GM12873 (cell line): ENCODE measurements at regions not wholly inside any gene's neighbourhood (a gene's known extent, or its start where the extent isn't known, plus 50 kb on each side); places are given as distances from the start of the nearest gene placed in this dataset.

ENCODE experiments used
- CTCF ChIP-seq: IDR thresholded peaks from 2 replicates; pipeline ENCODE4 v1.5.1; 2012; ENCODE audit warnings: low read depth, mild to moderate bottlenecking, moderate library complexity, low read length, control low read depth; ENCODE audit not compliant: insufficient read depth; ENCODE audit errors: missing control alignments

DNA sequence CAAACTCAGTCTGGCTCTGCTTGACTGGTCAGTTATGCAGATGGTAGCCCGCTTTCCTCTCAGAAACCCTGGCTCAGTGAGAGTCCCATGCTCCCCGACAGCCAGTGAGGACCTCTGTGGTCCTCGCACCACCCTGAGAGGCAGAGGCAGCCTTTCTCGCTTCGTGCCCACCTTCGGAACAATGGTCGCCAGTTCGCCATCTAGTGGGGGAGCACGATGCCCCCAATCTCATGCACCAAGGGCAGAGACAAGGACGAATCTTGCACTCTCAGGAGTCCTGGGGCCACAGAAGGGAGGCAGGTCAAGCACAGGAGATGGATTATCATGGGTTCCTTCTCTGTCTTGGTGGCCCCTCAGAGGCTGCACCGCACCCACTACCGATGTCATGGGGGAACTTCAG, 75.2 kb downstream of the RHCG start:
- TF ChIP-seq CTCF: no peak

DNA sequence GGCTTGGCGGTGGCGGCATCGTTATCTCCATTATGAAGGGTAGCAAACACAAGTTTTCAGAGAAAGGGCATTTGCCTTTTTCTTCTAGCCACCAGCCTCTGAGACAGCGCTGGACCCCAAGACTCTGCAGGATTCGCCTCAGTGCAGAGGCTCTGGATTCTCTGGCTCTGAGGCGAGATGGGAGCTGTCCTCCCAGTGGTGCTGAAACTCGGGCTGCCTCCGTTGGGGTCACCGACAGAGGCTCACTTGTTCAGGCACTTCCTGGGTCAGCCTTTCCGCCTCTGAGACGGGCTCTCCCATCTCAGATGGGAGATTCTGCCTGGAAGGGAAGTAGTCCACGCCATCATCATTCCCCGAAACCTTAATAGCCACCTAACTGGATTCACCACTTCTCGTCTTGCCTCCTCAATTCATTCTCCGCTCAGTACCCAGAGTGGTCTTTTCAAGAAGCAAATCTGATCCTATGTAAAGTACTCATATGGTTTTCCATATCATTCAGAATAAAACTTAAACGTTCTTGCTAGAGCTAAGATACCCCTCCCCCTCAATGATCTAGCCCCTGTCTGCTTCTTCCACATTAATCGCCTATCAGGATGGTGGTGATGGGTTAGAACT, 76.9 kb downstream of the RHCG start:
- no peak for TF ChIP-seq CTCF

GRCh38 chr15:89417206-89417725, 79.1 kb downstream of the RHCG start:
- no peak for TF ChIP-seq CTCF

DNA sequence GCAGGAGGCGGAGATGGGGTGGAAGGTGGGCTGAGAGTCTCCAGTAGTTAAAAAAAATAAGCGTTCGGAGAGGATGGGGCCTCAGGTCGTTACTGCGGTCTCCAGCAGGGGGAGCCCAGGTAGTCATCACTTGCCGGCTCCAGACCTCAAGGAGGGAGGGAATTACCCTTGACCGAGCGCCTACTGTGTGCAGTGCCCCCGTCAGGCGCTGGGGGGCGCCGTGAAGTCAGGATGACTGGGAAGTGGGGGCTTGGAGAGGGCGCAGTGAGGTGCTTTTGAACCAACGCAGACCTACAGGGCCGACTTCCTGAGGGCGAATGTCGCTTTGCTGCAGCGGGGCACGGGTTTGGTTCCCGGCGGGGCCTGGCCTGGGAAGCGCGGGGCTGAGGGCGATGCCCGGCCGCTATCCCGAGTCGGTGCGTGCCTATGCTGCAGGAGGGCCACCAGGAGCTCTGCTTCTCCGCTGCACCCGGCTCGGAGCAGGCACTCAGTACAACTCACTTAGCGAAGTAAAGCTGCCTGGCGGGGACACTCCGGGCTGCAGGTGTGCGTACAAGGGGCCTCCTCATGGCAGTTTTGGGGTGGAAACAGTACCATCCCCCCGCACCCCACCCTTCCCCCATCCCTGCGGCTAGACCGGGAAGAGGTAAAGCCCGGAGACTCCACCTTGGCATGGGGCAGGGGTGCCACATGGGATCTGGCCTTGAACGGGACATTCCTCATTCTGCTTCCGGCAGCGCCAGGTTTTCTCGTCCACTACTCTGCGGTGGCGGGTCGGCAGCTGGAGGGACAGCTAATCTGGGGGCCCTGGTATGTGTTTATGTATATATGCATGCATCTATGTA, 79.8 kb downstream of the RHCG start:
- TF ChIP-seq CTCF: peak; percentile 97

- TF ChIP-seq CTCF: no peak
Measured at GRCh38 chr15:89414571-89414970, 79.9 kb upstream of the POLG start.

DNA sequence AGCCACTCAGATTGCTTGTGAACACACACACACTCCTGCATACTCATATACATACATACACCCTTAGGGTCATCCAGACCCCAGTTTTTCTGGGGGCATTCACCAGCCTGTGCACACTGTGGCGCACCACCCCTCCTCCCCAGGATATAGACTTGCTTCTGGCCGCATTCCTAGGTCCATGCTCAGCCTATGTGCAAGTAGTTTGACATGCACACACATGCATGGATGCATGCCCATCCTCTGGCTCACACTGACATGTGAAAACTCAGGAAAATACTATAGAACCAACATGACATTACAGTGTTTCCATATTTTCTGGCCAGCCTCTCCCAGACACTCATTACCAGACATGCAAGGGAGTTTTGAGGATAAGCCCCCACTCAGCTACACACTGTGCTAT, 79.3 kb upstream of the POLG start:
- TF ChIP-seq CTCF: no peak

- TF ChIP-seq CTCF: no peak
Measured at GRCh38 chr15:89412905-89413411, 78.3 kb upstream of the POLG start.
